ENCODE measurements at regions not wholly inside any gene's neighbourhood (a gene's known extent, or its start where the extent isn't known, plus 50 kb on each side); places are given as distances from the start of the nearest gene placed in this dataset.
A peak's percentile ranks its signal among the peaks of the same experiment; 100 is the strongest.

DNA sequence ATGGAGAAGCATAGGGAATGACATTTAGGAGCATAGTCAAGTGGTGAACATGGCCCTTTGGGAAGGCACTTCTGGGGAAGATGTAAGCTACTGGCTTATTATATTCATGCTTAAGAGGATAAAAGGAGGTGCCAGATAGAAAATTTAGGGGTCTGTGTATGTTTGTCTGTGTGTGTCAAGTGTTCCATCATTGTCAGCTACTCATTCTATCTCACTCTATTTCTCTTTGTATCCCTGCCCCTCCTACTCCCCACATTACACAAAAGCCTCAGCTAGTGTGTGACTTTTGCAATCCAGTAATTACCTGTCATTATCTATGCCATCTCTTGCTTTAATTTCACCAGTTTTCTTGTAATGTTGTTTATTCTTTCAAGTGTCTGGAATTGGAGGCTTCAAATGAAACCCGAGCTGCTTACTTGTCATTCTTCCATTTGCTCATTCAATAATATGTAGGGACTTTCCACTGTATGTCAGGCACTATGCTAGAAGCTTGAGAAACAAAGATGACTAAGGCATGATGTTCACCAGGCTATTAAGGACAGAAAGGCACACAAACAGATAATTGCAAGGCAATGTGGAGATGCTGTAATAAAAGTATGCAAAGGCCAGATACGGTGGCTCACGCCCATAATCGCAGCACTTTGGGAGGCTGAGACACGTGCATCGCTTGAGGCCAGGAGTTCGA is 229.8 kb upstream of the TEX13C start:
- Histone ChIP-seq H3K4me1 (ENCODE audit: low read depth, poor library complexity, severe bottlenecking) (peaks cover 13% of the 10 kb centered on the region), H3K36me3 (ENCODE audit: insufficient read depth) (no peaks in the 10 kb centered on the region), H3K9ac (no peak overlapping the region), H3K79me2 (ENCODE audit: insufficient read depth, low read depth) (no peaks in the 10 kb centered on the region), H3K4me3 (IDR thresholded peaks at IDR 0.05; ENCODE audit: insufficient read depth, low read depth, low read length) (no peak overlapping the region), H3K4me2 (no peak overlapping the region), H2AFZ (ENCODE audit: low read depth) (no peak overlapping the region; the same call in 1 of the 2 replicates), H3K27ac (peak overlapping the region; percentile 48), H4K20me1 (ENCODE audit: insufficient read depth) (no peaks in the 10 kb centered on the region), H3K27me3 (ENCODE audit: insufficient read depth, low read depth) (no peaks in the 10 kb centered on the region)
- TF ChIP-seq, protein P1, sequence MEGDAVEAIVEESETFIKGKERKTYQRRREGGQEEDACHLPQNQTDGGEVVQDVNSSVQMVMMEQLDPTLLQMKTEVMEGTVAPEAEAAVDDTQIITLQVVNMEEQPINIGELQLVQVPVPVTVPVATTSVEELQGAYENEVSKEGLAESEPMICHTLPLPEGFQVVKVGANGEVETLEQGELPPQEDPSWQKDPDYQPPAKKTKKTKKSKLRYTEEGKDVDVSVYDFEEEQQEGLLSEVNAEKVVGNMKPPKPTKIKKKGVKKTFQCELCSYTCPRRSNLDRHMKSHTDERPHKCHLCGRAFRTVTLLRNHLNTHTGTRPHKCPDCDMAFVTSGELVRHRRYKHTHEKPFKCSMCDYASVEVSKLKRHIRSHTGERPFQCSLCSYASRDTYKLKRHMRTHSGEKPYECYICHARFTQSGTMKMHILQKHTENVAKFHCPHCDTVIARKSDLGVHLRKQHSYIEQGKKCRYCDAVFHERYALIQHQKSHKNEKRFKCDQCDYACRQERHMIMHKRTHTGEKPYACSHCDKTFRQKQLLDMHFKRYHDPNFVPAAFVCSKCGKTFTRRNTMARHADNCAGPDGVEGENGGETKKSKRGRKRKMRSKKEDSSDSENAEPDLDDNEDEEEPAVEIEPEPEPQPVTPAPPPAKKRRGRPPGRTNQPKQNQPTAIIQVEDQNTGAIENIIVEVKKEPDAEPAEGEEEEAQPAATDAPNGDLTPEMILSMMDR (conservative IDR thresholded peaks at IDR 0.05; ENCODE audit: low read depth, low read length) = no peak

DNA sequence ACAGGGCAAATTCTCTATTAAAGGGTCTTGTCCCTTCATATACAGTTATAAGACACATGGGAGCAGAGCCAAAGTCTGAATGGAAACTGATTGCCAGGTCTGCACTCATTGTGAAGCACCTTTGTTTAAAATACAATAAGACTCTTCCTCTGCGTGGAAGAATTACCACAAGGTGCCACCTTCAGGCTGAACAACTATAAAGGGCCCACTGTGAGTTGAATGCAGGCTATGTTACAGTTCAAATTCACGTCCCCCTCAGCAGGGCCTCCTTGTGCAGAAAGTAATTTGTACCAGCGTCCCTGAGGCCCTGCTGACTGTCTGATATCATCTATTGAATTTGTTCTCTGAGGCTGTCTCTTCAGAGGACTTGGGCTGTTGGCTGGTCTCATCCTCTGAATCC is 225.8 kb upstream of the TEX13C start:
- TF ChIP-seq, protein P1 (conservative IDR thresholded peaks at IDR 0.05; ENCODE audit: low read depth, low read length) = no peak
- H3K36me3 ChIP-seq (ENCODE audit: insufficient read depth) = no peaks in the 10 kb centered on the region
- H3K4me2 ChIP-seq = no peak overlapping the region
- no peak overlapping the region for H3K9ac ChIP-seq
- H3K4me1 ChIP-seq (ENCODE audit: low read depth, poor library complexity, severe bottlenecking) = peaks cover 13% of the 10 kb centered on the region
- H3K4me3 ChIP-seq (IDR thresholded peaks at IDR 0.05; ENCODE audit: insufficient read depth, low read depth, low read length) = no peak overlapping the region
- H4K20me1 ChIP-seq (ENCODE audit: insufficient read depth) = no peaks in the 10 kb centered on the region
- no peak overlapping the region for H3K27ac ChIP-seq
- H3K79me2 ChIP-seq (ENCODE audit: insufficient read depth, low read depth) = no peaks in the 10 kb centered on the region
- H2AFZ ChIP-seq (ENCODE audit: low read depth) = no peak overlapping the region
- H3K27me3 ChIP-seq (ENCODE audit: insufficient read depth, low read depth) = no peaks in the 10 kb centered on the region

DNA sequence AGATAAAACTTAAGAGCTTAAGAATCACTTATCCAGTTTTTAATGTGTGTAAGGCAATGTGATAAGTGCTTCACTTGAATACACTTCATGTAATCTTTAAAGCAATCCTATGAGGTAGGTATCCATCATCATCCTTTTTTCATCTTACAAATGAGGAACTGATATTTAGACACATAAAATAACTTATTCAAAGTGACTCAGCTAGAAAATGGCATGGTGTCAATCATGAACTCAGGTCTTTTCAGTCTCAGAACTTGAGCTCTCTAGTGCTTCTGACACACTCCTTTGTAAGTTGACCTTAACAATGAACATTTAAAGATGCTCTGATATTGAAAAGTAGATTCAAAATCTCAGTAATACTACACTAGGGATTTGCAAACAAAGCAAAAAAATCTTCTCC is 224.8 kb upstream of the TEX13C start:
- no peak overlapping the region for H3K9ac ChIP-seq
- no peaks in the 10 kb centered on the region for H3K79me2 ChIP-seq (ENCODE audit: insufficient read depth, low read depth)
- no peak overlapping the region for H2AFZ ChIP-seq (ENCODE audit: low read depth)
- H3K4me3 ChIP-seq (IDR thresholded peaks at IDR 0.05; ENCODE audit: insufficient read depth, low read depth, low read length) = no peak overlapping the region
- no peaks in the 10 kb centered on the region for H3K27me3 ChIP-seq (ENCODE audit: insufficient read depth, low read depth)
- no peaks in the 10 kb centered on the region for H4K20me1 ChIP-seq (ENCODE audit: insufficient read depth)
- no peak overlapping the region for H3K4me2 ChIP-seq
- H3K4me1 ChIP-seq (ENCODE audit: low read depth, poor library complexity, severe bottlenecking) = peaks cover 7% of the 10 kb centered on the region
- H3K36me3 ChIP-seq (ENCODE audit: insufficient read depth) = no peaks in the 10 kb centered on the region
- H3K27ac ChIP-seq = no peak overlapping the region
- TF ChIP-seq, protein P1 (conservative IDR thresholded peaks at IDR 0.05; ENCODE audit: low read depth, low read length) = no peak

DNA sequence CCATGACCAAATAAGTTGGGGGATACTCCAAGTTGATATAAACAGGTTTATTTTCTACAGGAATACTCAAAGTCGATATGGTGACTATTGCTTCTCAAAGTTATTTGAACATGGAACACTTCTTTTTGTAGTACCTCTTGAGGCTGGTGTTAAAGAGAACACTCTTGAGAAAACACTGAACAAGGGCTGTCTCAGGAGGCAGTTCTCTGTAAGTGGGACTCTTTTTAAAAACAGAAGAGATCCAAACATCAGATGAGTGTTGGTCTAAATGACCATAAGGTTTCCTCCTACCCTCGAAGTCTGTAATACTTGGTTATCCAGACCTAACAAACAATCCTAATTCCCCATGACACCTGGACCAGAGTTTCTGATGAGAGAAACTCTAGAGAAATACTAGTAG is 223.2 kb upstream of the TEX13C start:
- TF ChIP-seq, protein P1 (conservative IDR thresholded peaks at IDR 0.05; ENCODE audit: low read depth, low read length) = no peak
- Histone ChIP-seq H2AFZ (ENCODE audit: low read depth) (no peak overlapping the region), H3K79me2 (ENCODE audit: insufficient read depth, low read depth) (no peaks in the 10 kb centered on the region), H3K27ac (no peak overlapping the region), H3K4me3 (IDR thresholded peaks at IDR 0.05; ENCODE audit: insufficient read depth, low read depth, low read length) (no peak overlapping the region), H3K27me3 (ENCODE audit: insufficient read depth, low read depth) (no peaks in the 10 kb centered on the region), H3K4me2 (no peak overlapping the region), H3K4me1 (ENCODE audit: low read depth, poor library complexity, severe bottlenecking) (no peaks in the 10 kb centered on the region), H3K9ac (no peak overlapping the region), H3K36me3 (ENCODE audit: insufficient read depth) (no peaks in the 10 kb centered on the region), H4K20me1 (ENCODE audit: insufficient read depth) (no peaks in the 10 kb centered on the region)

Data from KMS-11 (cell line).